ENCODE measurements at regions not wholly inside any gene's neighbourhood (a gene's known extent, or its start where the extent isn't known, plus 50 kb on each side); places are given as distances from the start of the nearest gene placed in this dataset.

DNA sequence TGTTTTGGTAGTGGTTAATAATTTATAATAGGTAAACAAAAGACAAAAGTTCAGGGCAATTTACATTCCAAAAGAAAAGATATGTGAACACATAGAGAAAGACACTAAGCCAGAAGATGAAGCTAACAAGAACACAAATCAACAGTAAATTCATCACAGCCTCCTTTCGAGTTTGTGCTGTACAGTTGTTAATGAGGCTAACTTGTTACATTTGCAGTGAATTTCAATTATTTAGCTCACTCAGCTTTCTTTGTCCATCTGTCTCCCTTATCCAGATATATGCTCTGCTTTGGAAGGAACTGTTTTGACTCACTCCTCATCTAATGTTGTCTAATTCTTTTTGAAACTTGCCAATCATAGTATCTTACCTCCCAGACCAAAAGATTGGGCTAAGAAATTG, 423.3 kb upstream of the OLFM3 start:
- no peaks in the 10 kb centered on the region for H3K79me2 ChIP-seq (ENCODE audit: control insufficient read depth, insufficient read depth, low read length)
- dilution Hi-C loops (cut with MboI; ENCODE audit: extremely low pct_ligation_motif_present, low sequenced_read_pairs) = no loop called here
- no peak for FAIRE-seq
- no peak overlapping the region for H2AFZ ChIP-seq (ENCODE audit: control insufficient read depth, low read length)
- no peaks in the 10 kb centered on the region for H3K9me1 ChIP-seq (ENCODE audit: control insufficient read depth, extremely low read depth, insufficient read depth, low read length)
- no peaks in the 10 kb centered on the region for H4K20me1 ChIP-seq (ENCODE audit: control insufficient read depth, extremely low read depth, insufficient read depth, low read length)
- no peak overlapping the region for H3K4me2 ChIP-seq (ENCODE audit: control insufficient read depth, extremely low read depth, insufficient read depth, low read depth, low read length)
- H3K9ac ChIP-seq (ENCODE audit: control insufficient read depth, extremely low read depth, insufficient read depth, low read length) = no peak overlapping the region
- no peaks in the 10 kb centered on the region for H3K4me1 ChIP-seq (ENCODE audit: control insufficient read depth, extremely low read depth, insufficient read depth, low read length)
- H3K27me3 ChIP-seq (ENCODE audit: control insufficient read depth, extremely low read depth, insufficient read depth, low read length) = no peaks in the 10 kb centered on the region
- no peak for TF ChIP-seq EZH2 (IDR thresholded peaks at IDR 0.05; ENCODE audit: low read length)
- TF ChIP-seq CTCF (optimal IDR thresholded peaks at IDR 0.05 in 1 of 3, IDR thresholded peaks at IDR 0.05 in 1 of 3, conservative IDR thresholded peaks at IDR 0.05 in 1 of 3; ENCODE audit: extremely low read depth in 1 of 3, insufficient read depth in 2 of 3, low read length in 3 of 3) = no peak
- no peaks in the 10 kb centered on the region for H3K9me3 ChIP-seq (ENCODE audit: control insufficient read depth, low read depth, low read length)
- no peak for DNase-seq (ENCODE audit: low read depth, low spot score)
- H3K4me3 ChIP-seq (ENCODE audit: control insufficient read depth in 2 of 3, extremely low read depth in 1 of 3, insufficient read depth in 2 of 3, low read depth in 1 of 3, low read length in 3 of 3) = no peak overlapping the region
- H3K36me3 ChIP-seq (ENCODE audit: control insufficient read depth in 2 of 2, extremely low read depth in 1 of 2, insufficient read depth in 2 of 2, low read length in 2 of 2) = no peaks in the 10 kb centered on the region
- H3K27ac ChIP-seq (ENCODE audit: control insufficient read depth, insufficient read depth, low read length) = no peak overlapping the region

All from keratinocyte (primary cell).